ENCODE measurements at regions not wholly inside any gene's neighbourhood (a gene's known extent, or its start where the extent isn't known, plus 50 kb on each side); places are given as distances from the start of the nearest gene placed in this dataset.

DNA sequence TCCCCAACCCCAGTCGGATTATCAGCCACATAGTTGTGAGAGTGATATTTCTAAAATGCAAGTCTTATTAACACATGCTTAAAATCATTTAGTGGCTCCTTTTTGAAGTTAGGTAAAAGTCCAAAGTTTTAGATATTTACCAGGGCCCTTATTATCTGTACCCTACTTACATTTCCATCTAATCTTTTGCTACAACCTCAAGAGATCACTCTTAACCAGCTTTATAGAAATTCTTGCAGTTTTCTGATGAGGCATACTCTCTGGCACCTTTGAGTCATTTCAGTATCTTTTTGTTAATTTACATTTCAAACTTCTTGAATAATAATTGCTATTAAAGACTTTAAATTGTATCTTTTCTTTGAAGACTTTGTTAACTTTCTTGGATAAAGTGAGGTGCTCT is 453.3 kb downstream of the RFPL4B start:
- no peak overlapping the region for H2AK5ac ChIP-seq (ENCODE audit: low read length, severe bottlenecking)
- DNase-seq, result no peak
- H2BK15ac ChIP-seq (ENCODE audit: low read depth, poor library complexity, severe bottlenecking), result no peak overlapping the region
- H3K4ac ChIP-seq (ENCODE audit: low read depth in 1 of 2, low read length in 2 of 2), result no peak overlapping the region
- H2BK120ac ChIP-seq (ENCODE audit: low read depth, low read length), result no peak overlapping the region
- no peak overlapping the region for H3K4me3 ChIP-seq (ENCODE audit: insufficient read depth in 1 of 2, low read depth in 1 of 2, low read length in 2 of 2)
- peak overlapping the region; percentile 79 for H3K9ac ChIP-seq (ENCODE audit: low read length)
- H3K79me1 ChIP-seq (replicated peaks; ENCODE audit: low read length, poor library complexity, severe bottlenecking), result no peaks in the 10 kb centered on the region
- H3K23ac ChIP-seq (ENCODE audit: low read length in 2 of 2), result no peak overlapping the region
- no peak overlapping the region for H3K4me2 ChIP-seq (ENCODE audit: low read length, poor library complexity, severe bottlenecking)
- H3K27ac ChIP-seq (ENCODE audit: low read length, poor library complexity, severe bottlenecking), result no peak overlapping the region
- H3K36me3 ChIP-seq (ENCODE audit: control insufficient read depth in 1 of 2, insufficient read depth in 2 of 2, low read depth in 1 of 2, low read length in 2 of 2), result no peaks in the 10 kb centered on the region
- no peaks in the 10 kb centered on the region for H3K27me3 ChIP-seq (ENCODE audit: control insufficient read depth in 1 of 2, insufficient read depth in 1 of 2, low read length in 2 of 2)
- H2BK5ac ChIP-seq (ENCODE audit: low read depth, low read length, poor library complexity, severe bottlenecking), result no peak overlapping the region
- no peak overlapping the region for H3K18ac ChIP-seq (ENCODE audit: low read depth in 1 of 2, low read length in 2 of 2)
- WGBS, result no CpG with 5 or more reads among the region's 1 CpG
- no peak overlapping the region for H2BK12ac ChIP-seq (ENCODE audit: low read length in 2 of 2)
- H2AFZ ChIP-seq (ENCODE audit: low read depth, low read length), result no peak overlapping the region
- no peak overlapping the region for H4K91ac ChIP-seq (ENCODE audit: low read length)
- H3K4me1 ChIP-seq (ENCODE audit: control insufficient read depth, insufficient read depth, low read depth, low read length), result no peaks in the 10 kb centered on the region
- H3K9me3 ChIP-seq (ENCODE audit: control insufficient read depth, low read length), result no peaks in the 10 kb centered on the region
- no peak overlapping the region for H3K14ac ChIP-seq (ENCODE audit: low read length in 2 of 2)
- no peak overlapping the region for H4K8ac ChIP-seq (ENCODE audit: low read length)

GRCh38 chr6:112800916-112801315 is 453.8 kb downstream of the RFPL4B start:
- H2AFZ ChIP-seq (ENCODE audit: low read depth, low read length), result no peak overlapping the region
- WGBS, result no CpG with 5 or more reads among the region's 1 CpG
- H3K36me3 ChIP-seq (ENCODE audit: control insufficient read depth in 1 of 2, insufficient read depth in 2 of 2, low read depth in 1 of 2, low read length in 2 of 2), result no peaks in the 10 kb centered on the region
- H3K27ac ChIP-seq (ENCODE audit: low read length, poor library complexity, severe bottlenecking), result no peak overlapping the region
- no peaks in the 10 kb centered on the region for H3K27me3 ChIP-seq (ENCODE audit: control insufficient read depth in 1 of 2, insufficient read depth in 1 of 2, low read length in 2 of 2)
- H2BK5ac ChIP-seq (ENCODE audit: low read depth, low read length, poor library complexity, severe bottlenecking), result no peak overlapping the region
- no peak overlapping the region for H4K91ac ChIP-seq (ENCODE audit: low read length)
- H3K4me2 ChIP-seq (ENCODE audit: low read length, poor library complexity, severe bottlenecking), result no peak overlapping the region
- no peak overlapping the region for H3K18ac ChIP-seq (ENCODE audit: low read depth in 1 of 2, low read length in 2 of 2)
- no peak overlapping the region for H2AK5ac ChIP-seq (ENCODE audit: low read length, severe bottlenecking)
- no peak overlapping the region for H3K23ac ChIP-seq (ENCODE audit: low read length in 2 of 2)
- no peaks in the 10 kb centered on the region for H3K79me1 ChIP-seq (replicated peaks; ENCODE audit: low read length, poor library complexity, severe bottlenecking)
- no peak overlapping the region for H2BK120ac ChIP-seq (ENCODE audit: low read depth, low read length)
- H2BK15ac ChIP-seq (ENCODE audit: low read depth, poor library complexity, severe bottlenecking), result no peak overlapping the region
- no peak overlapping the region for H2BK12ac ChIP-seq (ENCODE audit: low read length in 2 of 2)
- H3K14ac ChIP-seq (ENCODE audit: low read length in 2 of 2), result no peak overlapping the region
- no peak overlapping the region for H4K8ac ChIP-seq (ENCODE audit: low read length)
- no peak for DNase-seq
- no peak overlapping the region for H3K4ac ChIP-seq (ENCODE audit: low read depth in 1 of 2, low read length in 2 of 2)
- H3K9me3 ChIP-seq (ENCODE audit: control insufficient read depth, low read length), result no peaks in the 10 kb centered on the region
- H3K9ac ChIP-seq (ENCODE audit: low read length), result peak overlapping the region; percentile 79
- no peaks in the 10 kb centered on the region for H3K4me1 ChIP-seq (ENCODE audit: control insufficient read depth, insufficient read depth, low read depth, low read length)
- H3K4me3 ChIP-seq (ENCODE audit: insufficient read depth in 1 of 2, low read depth in 1 of 2, low read length in 2 of 2), result no peak overlapping the region

- peak; percentile 6 for DNase-seq
- H3K14ac ChIP-seq (ENCODE audit: low read length in 2 of 2), result no peak overlapping the region
Measured at GRCh38 chr6:112801468-112802080, 454.4 kb downstream of the RFPL4B start.

DNA sequence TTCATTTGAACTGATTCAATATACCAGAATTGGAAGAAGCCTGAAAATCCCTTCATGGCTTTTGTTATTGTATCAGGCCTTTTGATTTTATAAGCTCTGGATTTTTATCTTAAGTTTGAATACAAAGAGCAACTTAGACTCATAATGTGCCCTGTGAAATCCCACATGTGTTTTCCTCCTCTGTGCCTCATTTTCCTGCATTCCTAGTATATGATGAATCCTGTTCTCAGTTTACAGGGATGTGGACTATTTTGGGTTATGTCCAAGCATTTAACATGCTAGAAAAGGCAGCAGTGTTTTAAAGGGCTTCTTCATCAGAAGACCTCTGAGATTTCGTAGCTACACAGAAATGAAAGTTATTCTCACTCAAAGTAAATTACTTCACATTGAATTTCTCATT is 455.0 kb downstream of the RFPL4B start:
- Histone ChIP-seq H3K4me3 (ENCODE audit: insufficient read depth in 1 of 2, low read depth in 1 of 2, low read length in 2 of 2) (no peak overlapping the region), H4K91ac (ENCODE audit: low read length) (no peak overlapping the region), H3K9me3 (ENCODE audit: control insufficient read depth, low read length) (no peaks in the 10 kb centered on the region), H3K9ac (ENCODE audit: low read length) (peak overlapping the region; percentile 79), H3K4me1 (ENCODE audit: control insufficient read depth, insufficient read depth, low read depth, low read length) (no peaks in the 10 kb centered on the region), H3K4ac (ENCODE audit: low read depth in 1 of 2, low read length in 2 of 2) (no peak overlapping the region), H2BK15ac (ENCODE audit: low read depth, poor library complexity, severe bottlenecking) (no peak overlapping the region), H4K8ac (ENCODE audit: low read length) (no peak overlapping the region), H2BK12ac (ENCODE audit: low read length in 2 of 2) (no peak overlapping the region), H3K27me3 (ENCODE audit: control insufficient read depth in 1 of 2, insufficient read depth in 1 of 2, low read length in 2 of 2) (no peaks in the 10 kb centered on the region), H3K14ac (ENCODE audit: low read length in 2 of 2) (no peak overlapping the region), H2BK5ac (ENCODE audit: low read depth, low read length, poor library complexity, severe bottlenecking) (no peak overlapping the region), H3K36me3 (ENCODE audit: control insufficient read depth in 1 of 2, insufficient read depth in 2 of 2, low read depth in 1 of 2, low read length in 2 of 2) (no peaks in the 10 kb centered on the region), H3K18ac (ENCODE audit: low read depth in 1 of 2, low read length in 2 of 2) (no peak overlapping the region), H3K79me1 (replicated peaks; ENCODE audit: low read length, poor library complexity, severe bottlenecking) (no peaks in the 10 kb centered on the region), H2AFZ (ENCODE audit: low read depth, low read length) (no peak overlapping the region), H3K23ac (ENCODE audit: low read length in 2 of 2) (no peak overlapping the region), H2BK120ac (ENCODE audit: low read depth, low read length) (no peak overlapping the region), H2AK5ac (ENCODE audit: low read length, severe bottlenecking) (no peak overlapping the region), H3K27ac (ENCODE audit: low read length, poor library complexity, severe bottlenecking) (no peak overlapping the region), H3K4me2 (ENCODE audit: low read length, poor library complexity, severe bottlenecking) (no peak overlapping the region)
- WGBS, result 33% methylated on average over 1 of the region's 1 CpG
- peak; percentile 65 for DNase-seq

More at GRCh38 chr6:112801468-112802080, 454.4 kb downstream of the RFPL4B start:
- no peaks in the 10 kb centered on the region for H3K4me1 ChIP-seq (ENCODE audit: control insufficient read depth, insufficient read depth, low read depth, low read length)
- no peak overlapping the region for H2AK5ac ChIP-seq (ENCODE audit: low read length, severe bottlenecking)
- 50% methylated on average over 2 of the region's 3 CpGs for WGBS
- H3K4me2 ChIP-seq (ENCODE audit: low read length, poor library complexity, severe bottlenecking), result no peak overlapping the region
- no peaks in the 10 kb centered on the region for H3K9me3 ChIP-seq (ENCODE audit: control insufficient read depth, low read length)
- no peak overlapping the region for H2BK120ac ChIP-seq (ENCODE audit: low read depth, low read length)
- H3K4me3 ChIP-seq (ENCODE audit: insufficient read depth in 1 of 2, low read depth in 1 of 2, low read length in 2 of 2), result no peak overlapping the region
- H3K9ac ChIP-seq (ENCODE audit: low read length), result peak overlapping the region; percentile 79
- no peak overlapping the region for H2BK12ac ChIP-seq (ENCODE audit: low read length in 2 of 2)
- no peak overlapping the region for H4K91ac ChIP-seq (ENCODE audit: low read length)
- H4K8ac ChIP-seq (ENCODE audit: low read length), result no peak overlapping the region
- no peaks in the 10 kb centered on the region for H3K79me1 ChIP-seq (replicated peaks; ENCODE audit: low read length, poor library complexity, severe bottlenecking)
- no peak overlapping the region for H2BK15ac ChIP-seq (ENCODE audit: low read depth, poor library complexity, severe bottlenecking)
- no peaks in the 10 kb centered on the region for H3K27me3 ChIP-seq (ENCODE audit: control insufficient read depth in 1 of 2, insufficient read depth in 1 of 2, low read length in 2 of 2)
- peak overlapping the region; percentile 84 for H3K27ac ChIP-seq (ENCODE audit: low read length, poor library complexity, severe bottlenecking)
- H2BK5ac ChIP-seq (ENCODE audit: low read depth, low read length, poor library complexity, severe bottlenecking), result no peak overlapping the region
- H3K18ac ChIP-seq (ENCODE audit: low read depth in 1 of 2, low read length in 2 of 2), result no peak overlapping the region
- no peaks in the 10 kb centered on the region for H3K36me3 ChIP-seq (ENCODE audit: control insufficient read depth in 1 of 2, insufficient read depth in 2 of 2, low read depth in 1 of 2, low read length in 2 of 2)
- no peak overlapping the region for H2AFZ ChIP-seq (ENCODE audit: low read depth, low read length)
- H3K23ac ChIP-seq (ENCODE audit: low read length in 2 of 2), result no peak overlapping the region
- no peak overlapping the region for H3K4ac ChIP-seq (ENCODE audit: low read depth in 1 of 2, low read length in 2 of 2)

All from mesenchymal stem cell (in vitro differentiated cells and primary cell).